Mesothelial cell of epicardium (in vitro differentiated cells): ENCODE measurements at regions not wholly inside any gene's neighbourhood (a gene's known extent, or its start where the extent isn't known, plus 50 kb on each side); places are given as distances from the start of the nearest gene placed in this dataset.

Experiments used
- DNase-seq, 2 experiments: peaks; one replicate each; pipeline ENCODE4 v3.0.0; 2021; ENCODE audit warnings: low spot score in 2 of 2; ENCODE audit not compliant: unreplicated experiment in 2 of 2
- H3K27ac Mint-ChIP-seq: 2 replicates; pipeline ENCODE4 v1.8.0; 2021; ENCODE audit warnings: mixed read lengths
- H3K27me3 Mint-ChIP-seq: 2 replicates; pipeline ENCODE4 v1.8.0; 2021; ENCODE audit warnings: low read depth, mixed read lengths
- H3K36me3 Mint-ChIP-seq: 2 replicates; pipeline ENCODE4 v1.8.0; 2021; ENCODE audit warnings: mixed read lengths
- H3K4me1 Mint-ChIP-seq: 2 replicates; pipeline ENCODE4 v1.8.0; 2021; ENCODE audit warnings: mixed read lengths
- H3K4me3 Mint-ChIP-seq: 2 replicates; pipeline ENCODE4 v1.8.0; 2021; ENCODE audit warnings: mild to moderate bottlenecking, moderate library complexity, mixed read lengths
- H3K9me3 Mint-ChIP-seq: 2 replicates; pipeline ENCODE4 v1.8.0; 2021; ENCODE audit warnings: mixed read lengths
- CTCF ChIP-seq: fragments of 200-600 bp; sonication (generic); IDR thresholded peaks from one replicate; pipeline ENCODE4 v1.5.0; 2021; ENCODE audit warnings: antibody characterized with exemption; ENCODE audit not compliant: unreplicated experiment

- no peaks in the 10 kb centered on the region for H3K27me3 Mint-ChIP-seq
- H3K4me3 Mint-ChIP-seq, result no peak overlapping the region
- H3K4me1 Mint-ChIP-seq, result peaks cover 49% of the 10 kb centered on the region
- H3K9me3 Mint-ChIP-seq, result no peaks in the 10 kb centered on the region
- no peaks in the 10 kb centered on the region for H3K36me3 Mint-ChIP-seq
- H3K27ac Mint-ChIP-seq, result no peak overlapping the region
- no peak for TF ChIP-seq CTCF
- DNase-seq, result no peak
Measured at GRCh38 chr2:43133708-43134570, 92.5 kb downstream of the ZFP36L2 start.

- DNase-seq, result no peak
Measured at GRCh38 chr2:43133336-43133707, 93.1 kb downstream of the ZFP36L2 start.

GRCh38 chr2:43132683-43133301 is 93.6 kb downstream of the ZFP36L2 start:
- Mint-ChIP-seq H3K4me1 (peaks cover 51% of the 10 kb centered on the region), H3K9me3 (no peaks in the 10 kb centered on the region), H3K27ac (no peak overlapping the region), H3K27me3 (no peaks in the 10 kb centered on the region), H3K4me3 (no peak overlapping the region), H3K36me3 (no peaks in the 10 kb centered on the region)
- no peak for DNase-seq
- no peak for TF ChIP-seq CTCF

More at GRCh38 chr2:43133336-43133707, 93.1 kb downstream of the ZFP36L2 start:
- no peaks in the 10 kb centered on the region for H3K27me3 Mint-ChIP-seq
- no peak for TF ChIP-seq CTCF
- no peak overlapping the region for H3K4me3 Mint-ChIP-seq
- peaks cover 52% of the 10 kb centered on the region for H3K4me1 Mint-ChIP-seq
- H3K9me3 Mint-ChIP-seq, result no peaks in the 10 kb centered on the region
- no peaks in the 10 kb centered on the region for H3K36me3 Mint-ChIP-seq
- H3K27ac Mint-ChIP-seq, result no peak overlapping the region

- no peaks in the 10 kb centered on the region for H3K36me3 Mint-ChIP-seq
- DNase-seq, result no peak
- peaks cover 44% of the 10 kb centered on the region for H3K4me1 Mint-ChIP-seq
- H3K9me3 Mint-ChIP-seq, result no peaks in the 10 kb centered on the region
- H3K4me3 Mint-ChIP-seq, result no peak overlapping the region
- H3K27ac Mint-ChIP-seq, result no peak overlapping the region
- H3K27me3 Mint-ChIP-seq, result no peaks in the 10 kb centered on the region
- no peak for TF ChIP-seq CTCF
Measured at GRCh38 chr2:43131890-43132682, 94.3 kb downstream of the ZFP36L2 start.

DNA sequence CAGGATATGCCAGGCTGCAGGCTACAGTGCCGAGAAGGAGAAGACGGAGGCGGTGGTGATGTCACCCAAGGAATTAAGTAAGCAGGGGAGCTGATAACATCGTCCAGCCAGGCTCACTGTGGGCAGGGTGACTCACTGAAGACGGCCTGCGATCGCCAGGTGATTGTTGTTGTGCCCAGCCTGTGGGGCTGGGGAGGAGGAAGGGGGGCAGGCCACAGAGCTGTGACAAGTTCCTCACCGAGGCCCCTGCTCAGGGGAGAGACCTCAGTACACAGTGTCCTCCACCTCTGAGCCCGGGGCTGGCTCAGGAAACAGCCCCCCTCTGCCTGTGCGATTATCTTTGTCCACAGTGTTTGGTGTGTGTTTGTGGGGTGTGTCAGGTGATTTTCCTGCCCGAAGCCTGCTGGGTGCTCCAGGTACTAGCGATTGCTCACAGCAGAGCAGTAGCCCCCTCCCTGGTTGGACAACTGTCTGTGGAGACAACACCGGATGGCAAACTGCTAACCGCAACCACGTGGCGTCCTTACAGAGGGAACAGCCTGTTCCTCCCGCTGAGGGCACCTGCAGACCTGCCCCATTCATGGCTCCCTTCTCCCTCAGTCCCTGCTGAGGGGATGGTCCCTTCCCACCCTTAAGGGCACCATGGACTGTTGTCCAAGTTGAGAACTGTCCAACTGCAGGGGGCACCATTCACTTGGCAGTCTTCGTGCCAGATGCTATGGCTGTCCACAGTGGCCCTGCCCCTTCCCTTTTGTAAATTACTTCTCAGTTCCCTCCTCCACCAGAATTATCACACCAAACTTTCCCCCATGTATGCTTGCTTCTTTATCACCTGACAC is 95.1 kb downstream of the ZFP36L2 start:
- H3K27me3 Mint-ChIP-seq, result no peaks in the 10 kb centered on the region
- H3K36me3 Mint-ChIP-seq, result no peaks in the 10 kb centered on the region
- DNase-seq, result no peak
- no peak overlapping the region for H3K27ac Mint-ChIP-seq
- TF ChIP-seq CTCF, result no peak
- no peaks in the 10 kb centered on the region for H3K9me3 Mint-ChIP-seq
- H3K4me3 Mint-ChIP-seq, result no peak overlapping the region
- H3K4me1 Mint-ChIP-seq, result peaks cover 37% of the 10 kb centered on the region
